ENCODE measurements at regions not wholly inside any gene's neighbourhood (a gene's known extent, or its start where the extent isn't known, plus 50 kb on each side); places are given as distances from the start of the nearest gene placed in this dataset.

DNA sequence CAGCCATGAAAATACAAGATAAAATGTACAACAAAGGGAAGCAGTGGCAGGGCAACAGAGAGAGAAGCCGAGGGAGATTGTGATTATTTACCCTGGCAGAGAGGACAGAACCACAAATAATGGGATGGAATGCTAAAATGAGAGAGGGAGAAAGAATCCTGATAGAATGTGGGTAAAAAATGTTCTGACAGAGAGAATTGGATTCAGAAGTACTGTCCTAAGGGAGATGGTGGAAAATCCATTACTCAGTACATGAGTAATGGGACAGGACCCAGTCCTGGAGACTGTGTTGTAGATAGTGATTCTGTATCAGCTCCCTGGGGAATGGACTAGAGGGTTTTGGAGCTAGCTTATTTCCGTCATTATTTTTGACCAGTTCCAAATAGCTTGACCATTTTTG lies 831.5 kb downstream of the MAT2B start:
- no peak for TF ChIP-seq JUND (IDR thresholded peaks at IDR 0.05)
- TF ChIP-seq, protein P1, sequence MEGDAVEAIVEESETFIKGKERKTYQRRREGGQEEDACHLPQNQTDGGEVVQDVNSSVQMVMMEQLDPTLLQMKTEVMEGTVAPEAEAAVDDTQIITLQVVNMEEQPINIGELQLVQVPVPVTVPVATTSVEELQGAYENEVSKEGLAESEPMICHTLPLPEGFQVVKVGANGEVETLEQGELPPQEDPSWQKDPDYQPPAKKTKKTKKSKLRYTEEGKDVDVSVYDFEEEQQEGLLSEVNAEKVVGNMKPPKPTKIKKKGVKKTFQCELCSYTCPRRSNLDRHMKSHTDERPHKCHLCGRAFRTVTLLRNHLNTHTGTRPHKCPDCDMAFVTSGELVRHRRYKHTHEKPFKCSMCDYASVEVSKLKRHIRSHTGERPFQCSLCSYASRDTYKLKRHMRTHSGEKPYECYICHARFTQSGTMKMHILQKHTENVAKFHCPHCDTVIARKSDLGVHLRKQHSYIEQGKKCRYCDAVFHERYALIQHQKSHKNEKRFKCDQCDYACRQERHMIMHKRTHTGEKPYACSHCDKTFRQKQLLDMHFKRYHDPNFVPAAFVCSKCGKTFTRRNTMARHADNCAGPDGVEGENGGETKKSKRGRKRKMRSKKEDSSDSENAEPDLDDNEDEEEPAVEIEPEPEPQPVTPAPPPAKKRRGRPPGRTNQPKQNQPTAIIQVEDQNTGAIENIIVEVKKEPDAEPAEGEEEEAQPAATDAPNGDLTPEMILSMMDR (IDR thresholded peaks at IDR 0.05; ENCODE audit: low read depth, low read length, missing input control) = no peak
- TF ChIP-seq TAF1 (conservative IDR thresholded peaks at IDR 0.05) = no peak
- TF ChIP-seq, protein P2, sequence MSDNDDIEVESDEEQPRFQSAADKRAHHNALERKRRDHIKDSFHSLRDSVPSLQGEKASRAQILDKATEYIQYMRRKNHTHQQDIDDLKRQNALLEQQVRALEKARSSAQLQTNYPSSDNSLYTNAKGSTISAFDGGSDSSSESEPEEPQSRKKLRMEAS (IDR thresholded peaks at IDR 0.05) = no peak
- TF ChIP-seq ATF3 (IDR thresholded peaks at IDR 0.05) = no peak
- TF ChIP-seq, protein P3, sequence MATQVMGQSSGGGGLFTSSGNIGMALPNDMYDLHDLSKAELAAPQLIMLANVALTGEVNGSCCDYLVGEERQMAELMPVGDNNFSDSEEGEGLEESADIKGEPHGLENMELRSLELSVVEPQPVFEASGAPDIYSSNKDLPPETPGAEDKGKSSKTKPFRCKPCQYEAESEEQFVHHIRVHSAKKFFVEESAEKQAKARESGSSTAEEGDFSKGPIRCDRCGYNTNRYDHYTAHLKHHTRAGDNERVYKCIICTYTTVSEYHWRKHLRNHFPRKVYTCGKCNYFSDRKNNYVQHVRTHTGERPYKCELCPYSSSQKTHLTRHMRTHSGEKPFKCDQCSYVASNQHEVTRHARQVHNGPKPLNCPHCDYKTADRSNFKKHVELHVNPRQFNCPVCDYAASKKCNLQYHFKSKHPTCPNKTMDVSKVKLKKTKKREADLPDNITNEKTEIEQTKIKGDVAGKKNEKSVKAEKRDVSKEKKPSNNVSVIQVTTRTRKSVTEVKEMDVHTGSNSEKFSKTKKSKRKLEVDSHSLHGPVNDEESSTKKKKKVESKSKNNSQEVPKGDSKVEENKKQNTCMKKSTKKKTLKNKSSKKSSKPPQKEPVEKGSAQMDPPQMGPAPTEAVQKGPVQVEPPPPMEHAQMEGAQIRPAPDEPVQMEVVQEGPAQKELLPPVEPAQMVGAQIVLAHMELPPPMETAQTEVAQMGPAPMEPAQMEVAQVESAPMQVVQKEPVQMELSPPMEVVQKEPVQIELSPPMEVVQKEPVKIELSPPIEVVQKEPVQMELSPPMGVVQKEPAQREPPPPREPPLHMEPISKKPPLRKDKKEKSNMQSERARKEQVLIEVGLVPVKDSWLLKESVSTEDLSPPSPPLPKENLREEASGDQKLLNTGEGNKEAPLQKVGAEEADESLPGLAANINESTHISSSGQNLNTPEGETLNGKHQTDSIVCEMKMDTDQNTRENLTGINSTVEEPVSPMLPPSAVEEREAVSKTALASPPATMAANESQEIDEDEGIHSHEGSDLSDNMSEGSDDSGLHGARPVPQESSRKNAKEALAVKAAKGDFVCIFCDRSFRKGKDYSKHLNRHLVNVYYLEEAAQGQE (IDR thresholded peaks at IDR 0.05) = no peak
- TF ChIP-seq RAD21 (IDR thresholded peaks at IDR 0.05) = no peak
- TF ChIP-seq SP1 (IDR thresholded peaks at IDR 0.05) = no peak
- no peak for TF ChIP-seq FOXA1 (IDR thresholded peaks at IDR 0.05)
- TF ChIP-seq YY1 (IDR thresholded peaks at IDR 0.05) = no peak
- no peak for TF ChIP-seq HNF4A (conservative IDR thresholded peaks at IDR 0.05)
- no peak for TF ChIP-seq HNF4G (IDR thresholded peaks at IDR 0.05)

Measured in liver (tissue), 3 donors.